Germinal center (tissue), 1 donor: ENCODE measurements at regions not wholly inside any gene's neighbourhood (a gene's known extent, or its start where the extent isn't known, plus 50 kb on each side); places are given as distances from the start of the nearest gene placed in this dataset.

Experiments
- DNase-seq: peaks from one replicate; pipeline ENCODE4 v3.0.0; 2012; ENCODE audit warnings: mixed read lengths, low spot score

- no peak for DNase-seq
Observed at GRCh38 chr15:66848686-66849392, 146.8 kb downstream of the SMAD6 start.

DNA sequence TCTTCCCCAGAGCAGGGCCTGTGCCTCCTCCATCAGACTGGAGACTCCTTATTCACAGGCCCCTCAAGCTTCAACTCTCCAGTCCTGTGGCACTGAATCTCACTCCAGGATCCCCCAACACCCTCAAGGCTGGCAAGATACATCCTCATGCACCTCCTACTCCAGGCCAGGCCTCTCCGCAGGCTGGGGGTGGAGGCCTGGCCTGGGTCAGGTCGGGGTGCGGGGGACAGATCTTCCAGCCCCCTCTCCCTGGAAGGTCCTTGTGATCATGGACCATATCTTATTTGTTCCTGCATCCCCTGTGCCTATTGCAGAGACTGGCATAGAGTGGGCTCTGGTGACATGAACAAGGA lies 147.3 kb downstream of the SMAD6 start:
- DNase-seq, result no peak

DNA sequence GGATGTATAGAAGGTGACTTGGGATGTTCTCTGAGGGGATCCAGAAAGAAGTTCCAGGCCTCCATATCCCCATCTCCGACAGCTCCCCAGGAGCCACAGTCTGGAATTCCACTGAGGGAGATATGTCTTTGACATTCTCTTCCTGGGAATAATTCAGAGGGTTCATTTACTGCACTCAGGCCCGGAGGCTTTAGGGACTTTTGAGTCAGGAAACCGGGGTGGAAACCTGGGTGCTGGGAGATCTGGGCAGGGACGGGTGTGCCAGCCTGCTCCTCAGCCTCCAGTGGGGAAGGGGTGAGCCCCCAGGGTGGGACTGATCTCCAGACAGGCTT lies 147.7 kb downstream of the SMAD6 start:
- DNase-seq, result no peak

- DNase-seq, result no peak
Observed at GRCh38 chr15:66850078-66850991, 148.3 kb downstream of the SMAD6 start.

DNA sequence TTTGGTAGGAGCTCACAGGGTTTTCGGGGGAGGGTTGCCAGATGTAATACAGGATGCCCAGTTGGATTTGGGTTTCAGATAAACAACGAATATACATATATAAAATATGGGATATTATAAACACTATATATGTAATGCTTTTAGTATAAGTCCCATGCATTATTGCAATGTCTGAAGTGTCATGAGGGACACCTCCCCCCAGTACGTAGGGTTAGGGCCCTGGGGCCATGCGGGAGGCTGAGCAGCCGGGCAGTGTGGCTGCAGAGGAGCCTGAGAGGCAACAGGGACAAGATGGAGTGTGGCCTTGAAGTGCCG lies 148.9 kb downstream of the SMAD6 start:
- no peak for DNase-seq

GRCh38 chr15:66851311-66852063 lies 149.5 kb downstream of the SMAD6 start:
- DNase-seq, result peak; percentile 90

- no peak for DNase-seq
Observed at GRCh38 chr15:66852064-66852905, 150.2 kb downstream of the SMAD6 start.

- DNase-seq, result no peak
Observed at GRCh38 chr15:66854012-66854965, 152.3 kb downstream of the SMAD6 start.

DNA sequence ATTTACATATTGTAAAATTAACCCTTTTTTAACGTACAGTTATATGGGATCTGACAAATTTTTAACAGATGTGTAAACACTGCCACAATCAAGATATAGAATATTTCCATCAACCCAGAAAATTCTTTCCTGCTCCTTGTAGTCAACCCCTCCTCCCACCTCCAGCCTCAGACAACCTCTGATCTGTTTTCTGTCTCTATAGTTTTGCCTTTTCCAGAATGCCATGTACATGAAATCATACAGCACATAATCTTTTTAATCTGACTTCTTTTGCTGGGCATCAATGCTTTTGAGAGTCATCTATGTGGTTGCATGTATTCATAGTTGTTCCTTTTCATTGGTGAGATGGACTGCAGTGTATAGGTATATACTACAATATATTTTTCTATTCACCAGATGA lies 153.0 kb downstream of the SMAD6 start:
- no peak for DNase-seq

GRCh38 chr15:66857694-66858093 lies 155.7 kb downstream of the SMAD6 start:
- DNase-seq, result no peak

DNA sequence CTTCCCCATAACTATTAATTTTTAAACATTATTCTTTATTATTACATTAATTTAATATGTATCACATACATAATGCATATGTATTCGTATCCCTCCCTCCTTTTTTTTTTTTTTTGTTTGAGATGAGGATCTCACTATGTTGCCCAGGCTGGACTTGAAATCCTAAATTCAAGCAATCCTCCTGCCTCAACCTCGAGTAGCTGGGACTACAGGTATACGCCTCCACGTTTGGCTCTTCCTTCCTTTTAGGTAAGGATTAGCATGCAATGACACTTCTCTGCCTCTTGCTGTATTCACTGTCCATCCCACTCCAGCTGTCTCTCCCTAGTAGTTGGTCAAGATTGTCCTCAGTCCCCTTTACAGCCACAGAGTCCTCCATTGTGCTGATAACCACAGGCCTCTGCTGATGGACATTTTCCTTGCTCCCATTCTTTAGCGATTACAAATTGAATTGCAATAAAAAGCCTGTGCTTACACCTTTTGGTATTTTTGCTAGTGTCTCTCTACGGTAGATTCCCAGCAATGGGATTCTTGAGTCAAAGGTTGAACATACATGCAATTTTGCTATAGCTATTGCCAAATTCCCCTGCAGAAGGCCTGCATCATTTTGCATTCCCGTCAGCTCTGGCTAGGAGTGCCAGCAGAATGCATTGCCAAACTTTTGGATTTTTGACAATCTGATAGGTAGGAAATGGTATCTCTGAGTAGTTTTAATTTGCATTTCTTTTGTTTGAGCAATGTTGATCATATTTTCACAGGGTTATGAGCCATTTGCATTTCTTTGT lies 156.6 kb downstream of the SMAD6 start:
- DNase-seq, result no peak

GRCh38 chr15:66859688-66860253 lies 157.7 kb downstream of the SMAD6 start:
- no peak for DNase-seq

DNA sequence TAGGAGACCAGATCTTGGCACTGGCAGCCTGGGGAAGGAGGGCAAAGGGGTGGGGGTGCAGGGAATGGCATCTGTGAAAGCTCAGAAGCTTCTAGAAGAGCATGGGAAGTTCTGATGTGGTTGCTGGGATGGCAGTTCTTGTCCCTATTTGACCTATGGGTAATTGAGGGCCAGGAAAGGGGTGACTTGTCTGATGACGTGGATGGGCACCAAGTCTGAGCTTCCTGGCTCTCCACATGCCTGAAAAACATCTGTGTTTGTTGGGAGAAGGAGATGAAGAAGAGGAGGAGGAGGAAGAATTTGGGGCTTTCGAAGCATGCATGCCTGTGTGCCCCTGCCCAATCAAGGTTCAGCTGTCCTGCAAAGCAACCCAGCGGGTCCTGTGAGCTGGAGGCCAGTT lies 158.8 kb downstream of the SMAD6 start:
- DNase-seq, result no peak

DNA sequence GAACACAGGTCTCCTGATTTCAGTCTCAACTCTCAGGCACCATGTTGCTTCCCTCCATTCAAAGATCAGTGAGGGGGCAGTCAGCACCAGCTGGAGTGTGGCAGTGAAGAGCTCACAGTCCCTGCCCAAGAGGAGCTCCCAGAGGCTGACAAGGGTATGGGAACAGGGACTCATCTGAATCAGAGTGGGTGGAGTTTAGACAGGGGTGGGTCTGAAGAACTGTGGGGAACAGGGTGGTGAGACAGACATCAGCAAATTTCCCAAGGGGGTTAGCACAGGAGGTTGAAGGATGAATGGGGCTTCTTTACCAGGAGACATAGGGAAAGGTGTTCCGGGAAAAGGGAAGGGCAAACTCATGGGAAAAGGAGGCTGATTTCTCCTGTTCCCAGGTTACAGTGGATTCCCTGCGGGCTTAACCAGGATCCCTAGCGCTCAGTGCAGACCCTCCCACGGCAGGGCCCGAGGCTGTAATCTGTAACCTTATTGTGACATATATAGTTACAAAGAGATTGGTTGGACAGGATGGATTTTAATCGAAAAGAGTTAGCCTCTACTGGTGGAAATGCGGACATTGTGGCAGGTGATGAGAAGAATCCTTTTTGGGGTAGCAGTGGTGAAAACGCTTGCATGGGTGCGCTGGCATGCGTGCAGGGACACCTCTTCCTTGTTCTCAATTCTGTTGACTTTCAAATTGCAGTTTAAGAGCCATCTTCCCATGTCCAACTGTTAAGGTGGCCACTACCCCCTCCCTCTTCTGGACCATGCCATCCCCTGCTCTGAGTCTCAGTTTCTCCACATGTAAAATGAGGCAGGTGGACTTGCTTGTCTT lies 160.3 kb downstream of the SMAD6 start:
- no peak for DNase-seq

DNA sequence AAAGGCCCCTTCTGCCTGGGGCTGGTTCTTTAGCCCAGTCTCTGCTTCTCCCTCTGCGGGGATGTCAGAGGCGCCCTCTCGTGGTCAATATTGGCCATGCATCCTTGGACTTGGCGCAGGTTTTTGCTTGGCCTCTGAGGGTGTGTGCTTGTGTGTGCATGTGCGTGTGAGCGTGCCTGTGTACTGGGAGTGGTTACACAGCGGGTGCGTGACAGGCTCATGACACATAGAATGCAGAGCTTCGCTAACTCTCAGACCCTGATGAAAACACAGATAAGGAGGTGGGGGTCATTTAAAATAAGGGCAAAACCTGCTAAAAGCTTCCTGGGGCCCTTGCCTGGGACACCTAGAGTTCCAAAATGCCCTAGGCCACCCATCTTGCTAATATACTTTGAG lies 160.9 kb downstream of the SMAD6 start:
- DNase-seq, result peak; percentile 80

GRCh38 chr15:66863390-66864085 lies 161.5 kb downstream of the SMAD6 start:
- DNase-seq, result no peak

GRCh38 chr15:66864086-66864830 lies 162.2 kb downstream of the SMAD6 start:
- no peak for DNase-seq

GRCh38 chr15:66864871-66865281 lies 162.8 kb downstream of the SMAD6 start:
- no peak for DNase-seq
